ENCODE measurements at regions not wholly inside any gene's neighbourhood (a gene's known extent, or its start where the extent isn't known, plus 50 kb on each side); places are given as distances from the start of the nearest gene placed in this dataset.

GRCh38 chr6:5946701-5947100 is 60.0 kb downstream of the NRN1 start:
- H2BK20ac ChIP-seq (ENCODE audit: low read depth, low read length, poor library complexity, severe bottlenecking): no peak overlapping the region
- H2AFZ ChIP-seq (ENCODE audit: low read length): no peak overlapping the region
- peaks cover 17 to 22% of the 10 kb centered on the region in 2 experiments for H3K9me3 Mint-ChIP-seq
- no peak overlapping the region for H2BK5ac ChIP-seq (ENCODE audit: insufficient read length, low read length)
- H3K4me3 Mint-ChIP-seq: no peak overlapping the region
- H3K9ac ChIP-seq (ENCODE audit: extremely low read depth, insufficient read length, low read length): no peak overlapping the region
- WGBS (ENCODE audit: extremely low coverage, insufficient read length, low lambda C conversion rate): no CpG with 5 or more reads among the region's 2 CpGs
- no peak overlapping the region for H3K23ac ChIP-seq (ENCODE audit: insufficient read length, low read depth, low read length)
- no peak overlapping the region for H4K5ac ChIP-seq (ENCODE audit: insufficient read length, low read depth, low read length)
- no peak overlapping the region for H4K91ac ChIP-seq (ENCODE audit: insufficient read length, low read depth, low read length)
- H3K27me3 Mint-ChIP-seq (ENCODE audit: low read depth): peaks cover 30% of the 10 kb centered on the region
- no peaks in the 10 kb centered on the region for H3K79me2 ChIP-seq (ENCODE audit: insufficient read depth, low read length)
- TF ChIP-seq CTCF (conservative IDR thresholded peaks at IDR 0.05): no peak
- no peak overlapping the region for H2BK12ac ChIP-seq (ENCODE audit: insufficient read length, low read depth, low read length)
- H3K27me3 ChIP-seq (ENCODE audit: insufficient read depth, low read length): no peaks in the 10 kb centered on the region
- H3K18ac ChIP-seq (ENCODE audit: insufficient read length, low read depth, low read length): no peak overlapping the region
- peaks cover 0 to 7% (median 3%) of the 10 kb centered on the region in 3 experiments; a peak in 4 of 7 replicates for H3K36me3 Mint-ChIP-seq (ENCODE audit: insufficient read depth in 1 of 3, low read depth in 3 of 3)
- H3K27ac Mint-ChIP-seq: no peak overlapping the region
- no peak overlapping the region for H3K4ac ChIP-seq (ENCODE audit: low read depth, low read length)
- H2BK15ac ChIP-seq (ENCODE audit: low read depth, low read length): no peak overlapping the region
- DNase-seq: no peak
- H4K20me1 ChIP-seq (ENCODE audit: control insufficient read depth, insufficient read depth, insufficient read length): no peaks in the 10 kb centered on the region
- H3K4me1 ChIP-seq (ENCODE audit: insufficient read depth, low read length): no peaks in the 10 kb centered on the region
- H3K23me2 ChIP-seq (ENCODE audit: insufficient read length, low read depth, low read length, poor library complexity, severe bottlenecking): no peaks in the 10 kb centered on the region
- H3K79me1 ChIP-seq (ENCODE audit: insufficient read depth, low read depth, low read length, poor library complexity, severe bottlenecking): no peaks in the 10 kb centered on the region
- H3K14ac ChIP-seq (ENCODE audit: insufficient read depth, low read length): no peak overlapping the region
- no peak overlapping the region for H3K56ac ChIP-seq (ENCODE audit: insufficient read length, low read depth, low read length)
- no peak overlapping the region for H3K27ac ChIP-seq (ENCODE audit: insufficient read length, low read depth, low read length)
- H2BK120ac ChIP-seq (ENCODE audit: low read depth, low read length, poor library complexity, severe bottlenecking): no peak overlapping the region
- no peak overlapping the region for H2AK5ac ChIP-seq (ENCODE audit: insufficient read length, low read length)
- no peak overlapping the region for H3T11ph ChIP-seq (ENCODE audit: low read length)
- no peak overlapping the region for H3K4me2 ChIP-seq (ENCODE audit: insufficient read depth, insufficient read length, low read length)
- no peaks in the 10 kb centered on the region for H3K9me3 ChIP-seq (ENCODE audit: control insufficient read depth, low read depth, low read length)
- H4K8ac ChIP-seq (replicated peaks; ENCODE audit: insufficient read length, low read depth, low read length): no peak overlapping the region
- H3K4me1 Mint-ChIP-seq: no peaks in the 10 kb centered on the region
